HEK293T (cell line): ENCODE measurements at regions not wholly inside any gene's neighbourhood (a gene's known extent, or its start where the extent isn't known, plus 50 kb on each side); places are given as distances from the start of the nearest gene placed in this dataset.

Source experiments
- FOXM1 ChIP-seq: fragments of 450-650 bp; IDR thresholded peaks from 2 replicates; pipeline ENCODE4 v1.6.1; 2017; ENCODE audit warnings: mild to moderate bottlenecking, borderline replicate concordance
- LEF1 ChIP-seq: fragments of 450-650 bp; IDR thresholded peaks from 2 replicates; pipeline ENCODE4 v1.6.1; 2017; ENCODE audit warnings: mild to moderate bottlenecking, borderline replicate concordance

DNA sequence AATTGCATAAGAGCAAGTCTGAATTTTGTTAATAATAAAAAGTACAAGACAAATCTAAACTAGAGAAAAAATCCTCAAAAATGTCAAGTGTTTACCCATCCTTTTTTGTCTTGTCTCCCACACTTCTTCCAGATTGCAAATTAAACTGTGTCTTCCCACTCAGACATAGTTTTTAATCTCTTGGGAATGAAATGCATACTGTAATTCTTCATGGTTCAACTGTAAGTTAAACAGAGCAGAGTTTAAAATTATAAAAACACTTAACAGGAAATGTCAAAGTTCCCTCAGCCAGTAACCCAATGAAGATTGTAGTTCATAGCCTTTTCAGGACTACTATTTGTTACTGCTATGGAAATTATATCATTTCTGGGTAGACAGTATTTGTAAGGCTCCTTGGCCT lies 171.8 kb downstream of the UBE2E3 start:
- TF ChIP-seq FOXM1 = no peak
- no peak for TF ChIP-seq LEF1
